IPS-15b (cell line): ENCODE measurements at regions not wholly inside any gene's neighbourhood (a gene's known extent, or its start where the extent isn't known, plus 50 kb on each side); places are given as distances from the start of the nearest gene placed in this dataset.
"Not testable (repeated sequence)": the region's sequence is repeated elsewhere in the genome, so short reads cannot be mapped to it uniquely, and the experiment has no call there.

ENCODE experiments used
- H3K27me3 ChIP-seq: one replicate; pipeline ENCODE4 v1.6.1; 2013; ENCODE audit warnings: low read length; ENCODE audit not compliant: control insufficient read depth, insufficient read depth
- H3K36me3 ChIP-seq: one replicate; pipeline ENCODE4 v1.6.1; 2013; ENCODE audit warnings: low read length; ENCODE audit not compliant: control insufficient read depth, insufficient read depth
- H3K4me1 ChIP-seq: one replicate; pipeline ENCODE4 v1.6.1; 2013; ENCODE audit warnings: mild to moderate bottlenecking, low read length; ENCODE audit not compliant: control insufficient read depth, insufficient read depth
- H3K4me3 ChIP-seq: one replicate; pipeline ENCODE4 v1.5.1; 2013; ENCODE audit warnings: low read depth, low read length
- H3K9ac ChIP-seq: one replicate; pipeline ENCODE4 v1.6.1; 2013; ENCODE audit warnings: low read depth, mild to moderate bottlenecking, low read length
- H3K9me3 ChIP-seq: one replicate; pipeline ENCODE4 v1.6.1; 2013; ENCODE audit warnings: mild to moderate bottlenecking, low read length; ENCODE audit not compliant: control insufficient read depth, insufficient read depth

DNA sequence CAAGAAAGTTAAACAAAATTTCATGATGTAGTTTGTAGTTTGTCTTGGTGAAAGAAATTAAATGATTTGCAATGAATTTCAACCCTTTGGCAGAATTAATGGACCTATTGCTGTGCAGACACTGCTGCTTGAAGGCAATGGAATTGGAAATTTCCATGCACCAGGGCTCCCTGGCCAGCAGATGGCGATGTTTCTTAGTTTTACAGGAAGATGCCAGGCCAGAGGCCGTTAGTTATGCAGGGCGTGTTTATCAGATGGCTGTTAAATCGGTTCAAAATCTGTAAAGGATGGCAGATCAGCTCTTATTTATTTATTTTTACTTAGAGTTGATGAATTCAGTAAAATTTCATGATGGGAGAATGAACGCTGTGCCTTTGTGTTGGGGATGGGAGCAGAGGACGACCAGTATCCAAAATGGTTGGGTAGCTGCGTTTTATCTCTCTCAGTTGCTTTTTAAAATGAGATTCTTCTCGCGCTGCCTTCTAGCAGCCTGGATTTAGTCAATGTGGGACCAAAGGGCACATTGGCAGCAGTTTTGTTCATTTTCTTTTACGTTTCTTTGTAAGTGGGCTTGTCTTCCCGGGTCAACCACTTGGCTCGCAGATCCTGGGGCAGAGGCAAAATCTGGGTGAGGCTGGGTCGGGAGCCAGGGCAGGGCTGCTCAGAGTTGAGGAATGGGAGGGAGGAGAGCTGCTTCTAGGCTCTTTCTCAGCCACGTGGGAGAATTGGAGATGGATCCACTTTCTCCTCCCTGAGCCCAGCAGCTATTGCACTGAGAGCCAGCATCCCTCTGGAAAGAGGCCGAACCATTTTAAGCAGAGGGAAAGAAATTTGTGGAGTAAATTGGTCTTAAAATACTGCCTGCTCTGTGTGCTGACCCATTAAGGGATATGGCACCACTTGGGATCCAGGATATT, 344.0 kb downstream of the PIK3C3 start:
- Histone ChIP-seq H3K9me3 (no peaks in the 10 kb centered on the region), H3K4me1 (no peaks in the 10 kb centered on the region), H3K9ac (no peak overlapping the region), H3K27me3 (no peaks in the 10 kb centered on the region), H3K36me3 (no peaks in the 10 kb centered on the region), H3K4me3 (no peak overlapping the region)

DNA sequence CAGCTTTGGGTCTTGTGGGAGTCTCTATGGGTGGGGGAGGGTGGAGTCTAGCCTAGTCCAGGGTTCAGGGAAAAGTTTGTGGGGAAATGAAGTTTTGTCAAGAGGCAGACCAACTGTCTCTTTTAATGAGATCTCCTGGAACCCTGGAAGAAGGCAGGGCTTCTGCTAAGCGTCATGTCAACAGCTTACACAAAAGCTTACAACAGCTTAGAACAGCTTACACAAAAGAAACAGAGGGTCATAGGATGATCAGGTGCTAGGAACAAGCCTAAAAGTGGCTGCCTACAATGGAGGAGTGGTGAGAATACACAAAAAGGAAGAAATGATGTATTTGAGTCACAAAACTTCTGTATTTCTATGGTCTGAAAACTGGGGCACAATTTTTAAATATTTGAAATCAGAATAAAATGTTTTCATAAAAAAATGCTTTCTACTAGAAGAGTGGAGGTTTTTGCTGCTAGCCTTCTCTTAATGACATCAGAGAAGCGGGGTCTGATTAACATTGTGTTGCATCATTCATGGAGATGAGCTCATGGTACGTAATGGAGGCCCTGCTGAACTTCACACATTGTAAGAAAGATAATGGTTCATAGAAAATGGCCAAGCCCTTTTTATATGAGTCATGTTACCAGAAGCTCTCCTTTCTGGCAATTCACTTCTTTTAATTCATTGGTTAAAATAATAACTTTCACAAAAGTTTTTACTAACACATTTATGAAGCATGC, 351.0 kb downstream of the PIK3C3 start:
- no peak overlapping the region for H3K4me3 ChIP-seq
- H3K4me1 ChIP-seq = no peaks in the 10 kb centered on the region
- no peaks in the 10 kb centered on the region for H3K27me3 ChIP-seq
- no peak overlapping the region for H3K9ac ChIP-seq
- H3K36me3 ChIP-seq = no peaks in the 10 kb centered on the region
- H3K9me3 ChIP-seq = no peaks in the 10 kb centered on the region

GRCh38 chr18:42306594-42306980, 351.6 kb downstream of the PIK3C3 start:
- H3K9me3 ChIP-seq = no peaks in the 10 kb centered on the region
- no peaks in the 10 kb centered on the region for H3K36me3 ChIP-seq
- H3K4me3 ChIP-seq = no peak overlapping the region
- no peaks in the 10 kb centered on the region for H3K4me1 ChIP-seq
- H3K27me3 ChIP-seq = no peaks in the 10 kb centered on the region
- no peak overlapping the region for H3K9ac ChIP-seq

DNA sequence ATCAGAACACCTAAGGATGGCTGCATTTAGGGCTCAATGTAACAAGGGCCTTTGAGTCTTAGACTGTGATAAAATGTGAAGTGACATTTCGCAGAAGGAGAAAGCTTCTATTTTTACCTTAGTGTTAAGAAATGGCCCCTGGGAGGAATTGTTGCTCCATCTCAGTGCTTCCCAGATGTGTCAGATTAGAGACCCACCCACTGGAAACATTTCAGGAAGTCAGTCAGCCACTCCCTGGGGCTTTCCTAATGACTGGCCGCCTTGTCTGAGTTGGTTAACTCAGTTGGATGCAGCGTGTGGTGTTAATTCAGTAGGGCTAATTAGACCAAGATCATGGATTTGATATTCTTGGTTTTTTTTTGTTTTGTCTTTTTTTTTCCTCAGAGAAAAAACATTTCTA, 355.9 kb downstream of the PIK3C3 start:
- H3K27me3 ChIP-seq = no peaks in the 10 kb centered on the region
- no peaks in the 10 kb centered on the region for H3K9me3 ChIP-seq
- no peak overlapping the region for H3K4me3 ChIP-seq
- no peak overlapping the region for H3K9ac ChIP-seq
- H3K4me1 ChIP-seq = no peaks in the 10 kb centered on the region
- H3K36me3 ChIP-seq = no peaks in the 10 kb centered on the region

DNA sequence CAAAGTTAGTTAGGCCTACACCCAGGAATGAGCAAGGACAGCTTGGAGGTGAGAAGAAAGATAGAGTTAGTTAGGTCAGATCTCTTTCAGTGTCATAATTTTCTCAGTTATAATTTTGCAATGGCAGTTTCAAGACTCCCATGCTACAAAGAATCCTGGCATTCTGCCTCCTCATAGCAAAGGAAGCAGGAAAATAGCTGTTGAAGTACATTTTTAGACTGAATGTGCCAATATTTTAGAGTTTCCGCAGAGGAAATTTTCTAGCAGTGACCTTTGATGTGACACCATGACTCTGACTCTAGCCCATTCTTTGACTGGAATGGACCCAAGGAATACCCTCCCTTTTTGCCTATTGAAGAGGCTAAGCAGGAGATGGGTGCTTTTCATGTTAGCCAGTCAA, 371.7 kb downstream of the PIK3C3 start:
- Histone ChIP-seq H3K9me3 (no peaks in the 10 kb centered on the region), H3K4me3 (no peak overlapping the region), H3K9ac (no peak overlapping the region), H3K4me1 (no peaks in the 10 kb centered on the region), H3K36me3 (no peaks in the 10 kb centered on the region), H3K27me3 (no peaks in the 10 kb centered on the region)

GRCh38 chr18:42328931-42329330, 373.9 kb downstream of the PIK3C3 start:
- no peak overlapping the region for H3K9ac ChIP-seq
- H3K4me1 ChIP-seq = no peaks in the 10 kb centered on the region
- H3K4me3 ChIP-seq = no peak overlapping the region
- no peaks in the 10 kb centered on the region for H3K27me3 ChIP-seq
- no peaks in the 10 kb centered on the region for H3K36me3 ChIP-seq
- H3K9me3 ChIP-seq = no peaks in the 10 kb centered on the region

DNA sequence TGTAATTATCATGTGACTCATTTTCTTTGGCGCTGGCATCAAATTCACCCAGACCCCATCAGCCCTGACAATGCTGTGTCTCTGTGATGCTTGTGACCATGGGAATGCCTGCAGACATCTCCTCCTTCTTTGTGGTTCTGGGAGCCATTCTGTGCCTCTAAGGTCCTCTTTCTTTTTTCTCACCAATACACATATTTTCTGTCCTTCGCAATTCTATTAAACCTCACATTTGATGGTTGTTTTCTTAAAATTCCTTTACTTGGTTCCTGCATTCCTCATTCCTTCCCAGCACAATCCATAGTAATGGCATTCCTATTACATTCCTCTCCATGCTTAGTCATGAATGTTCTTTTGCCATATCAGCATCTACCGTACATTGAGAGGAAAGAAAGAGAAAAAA, 375.3 kb downstream of the PIK3C3 start:
- H3K9me3 ChIP-seq = no peaks in the 10 kb centered on the region
- H3K27me3 ChIP-seq = no peaks in the 10 kb centered on the region
- H3K36me3 ChIP-seq = no peaks in the 10 kb centered on the region
- H3K4me3 ChIP-seq = no peak overlapping the region
- no peaks in the 10 kb centered on the region for H3K4me1 ChIP-seq
- H3K9ac ChIP-seq = no peak overlapping the region

DNA sequence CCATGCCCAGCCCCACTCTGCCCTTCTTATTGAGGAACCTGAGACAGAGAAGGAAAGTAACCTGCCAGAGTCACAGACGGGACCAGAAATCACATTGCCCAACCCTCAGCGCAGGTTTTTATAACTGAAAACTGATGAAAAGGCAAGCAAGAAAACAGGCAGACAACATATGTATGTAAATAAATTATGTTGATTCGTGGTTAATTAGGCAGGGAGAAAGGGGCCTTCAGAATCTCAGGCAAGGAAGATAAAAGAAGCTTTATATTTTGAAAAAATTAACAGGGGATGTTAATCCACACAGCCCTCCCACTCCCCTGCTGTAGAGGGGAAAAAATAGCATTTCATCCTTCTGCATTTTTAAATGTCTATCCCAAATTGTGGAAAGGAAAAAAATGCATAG, 378.5 kb downstream of the PIK3C3 start:
- Histone ChIP-seq H3K27me3 (no peaks in the 10 kb centered on the region), H3K36me3 (no peaks in the 10 kb centered on the region), H3K9me3 (peaks cover 6% of the 10 kb centered on the region), H3K9ac (no peak overlapping the region), H3K4me3 (no peak overlapping the region), H3K4me1 (peaks cover 6% of the 10 kb centered on the region)

GRCh38 chr18:42334931-42335330, 379.9 kb downstream of the PIK3C3 start:
- Histone ChIP-seq H3K4me1 (peaks cover 15% of the 10 kb centered on the region), H3K4me3 (no peak overlapping the region), H3K36me3 (no peaks in the 10 kb centered on the region), H3K9ac (no peak overlapping the region), H3K9me3 (peaks cover 6% of the 10 kb centered on the region), H3K27me3 (no peaks in the 10 kb centered on the region)

GRCh38 chr18:42336139-42336538, 381.1 kb downstream of the PIK3C3 start:
- H3K4me3 ChIP-seq = no peak overlapping the region
- peaks cover 6% of the 10 kb centered on the region for H3K9me3 ChIP-seq

DNA sequence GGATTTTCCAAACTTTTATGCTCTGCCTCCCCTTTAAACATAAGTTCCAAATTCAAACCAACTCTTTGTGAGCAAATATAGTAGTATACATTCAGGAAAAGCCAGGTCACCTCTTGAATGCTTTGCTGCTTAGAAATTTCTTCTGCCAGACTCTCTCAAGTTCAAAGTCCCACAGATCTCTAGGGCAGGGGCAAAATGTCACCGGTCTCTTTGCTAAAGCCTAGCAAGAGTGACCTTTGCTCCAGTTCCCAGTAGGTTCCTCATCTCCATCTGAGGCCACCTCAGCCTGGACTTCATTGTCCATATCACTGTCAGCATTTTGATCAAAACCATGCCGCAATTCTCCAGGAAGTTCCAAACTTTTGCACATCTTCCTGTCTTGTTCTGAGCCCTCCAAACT, 382.3 kb downstream of the PIK3C3 start:
- H3K9ac ChIP-seq, H3K27me3 ChIP-seq, H3K36me3 ChIP-seq, H3K9me3 ChIP-seq, H3K4me3 ChIP-seq: not testable (repeated sequence)
- H3K4me1 ChIP-seq = peaks cover 15% of the 10 kb centered on the region

More at GRCh38 chr18:42336139-42336538, 381.1 kb downstream of the PIK3C3 start:
- Histone ChIP-seq H3K4me1 (peaks cover 15% of the 10 kb centered on the region), H3K9ac (no peak overlapping the region), H3K27me3 (no peaks in the 10 kb centered on the region), H3K36me3 (no peaks in the 10 kb centered on the region)

DNA sequence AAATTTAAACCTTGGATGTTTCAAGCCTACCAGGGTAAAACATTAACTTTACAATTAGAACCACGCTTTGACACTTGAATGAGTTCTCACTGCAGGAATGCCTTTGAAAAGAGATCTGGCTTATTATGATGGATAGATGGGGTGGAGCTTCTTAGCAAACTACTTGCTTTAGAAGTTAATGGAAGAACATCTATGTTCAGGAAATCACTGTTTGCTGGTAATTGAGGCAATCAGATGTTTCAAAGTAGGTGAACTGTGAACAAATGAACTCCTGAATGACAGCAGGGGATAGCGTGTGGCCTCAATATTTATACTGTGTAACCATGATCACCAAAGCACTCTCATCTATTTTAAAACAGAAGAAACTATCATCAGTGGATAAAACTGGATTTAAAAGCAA, 383.6 kb downstream of the PIK3C3 start:
- Histone ChIP-seq H3K27me3 (no peaks in the 10 kb centered on the region), H3K9ac (no peak overlapping the region), H3K36me3 (no peaks in the 10 kb centered on the region), H3K4me1 (peaks cover 15% of the 10 kb centered on the region), H3K4me3 (no peak overlapping the region), H3K9me3 (peaks cover 6% of the 10 kb centered on the region)
